Panc1 (cell line): ENCODE measurements at regions not wholly inside any gene's neighbourhood (a gene's known extent, or its start where the extent isn't known, plus 50 kb on each side); places are given as distances from the start of the nearest gene placed in this dataset.

ENCODE experiments used
- ATAC-seq: fragments of 200-7000 bp; cut with Tn5 transposase; 2 replicates; pipeline ENCODE4 v1.9.1; 2020; ENCODE audit warnings: mild to moderate bottlenecking, moderate library complexity
- BruUV-seq: library from RNA; stranded (reverse); fragments of 400-500 nt; replicated peaks from 2 replicates; lab custom pipeline; 2021; lab: Mats Ljungman, UMichigan
- CTCF ChIA-PET: fragments of 300-600 bp; sonication (Branson Sonifier 250); formaldehyde crosslinking; loops from one replicate; lab custom pipeline; 2022; ENCODE audit warnings: antibody characterized with exemption; lab: Charles Lee
- POLR2A ChIA-PET: fragments of 300-600 bp; sonication (Branson Sonifier 250); formaldehyde crosslinking; loops from one replicate; lab custom pipeline; 2022; ENCODE audit warnings: antibody characterized with exemption; lab: Charles Lee
- DNase-seq: peaks from one replicate; pipeline ENCODE4 v3.0.0-alpha.2; 2010; ENCODE audit warnings: low read depth, low spot score
- H3K27ac ChIP-seq: 2 replicates; pipeline ENCODE4 v1.5.1; 2011; ENCODE audit warnings: mild to moderate bottlenecking, low read length, inconsistent platforms
- H3K27me3 ChIP-seq: fragments of 200-500 bp; sonication (Bioruptor generic); 2 replicates; pipeline ENCODE4 v1.6.0; 2014; ENCODE audit warnings: low read length, inconsistent platforms; ENCODE audit not compliant: control insufficient read depth, insufficient read depth
- H3K36me3 ChIP-seq: fragments of 200-500 bp; sonication (Bioruptor generic); 2 replicates; pipeline ENCODE4 v1.5.1; 2014; ENCODE audit warnings: inconsistent platforms, mild to moderate bottlenecking, low read length, moderate library complexity; ENCODE audit not compliant: control insufficient read depth, insufficient read depth
- H3K4me1 ChIP-seq: 2 replicates; pipeline ENCODE4 v1.5.1; 2011; ENCODE audit warnings: inconsistent platforms, mild to moderate bottlenecking, low read length, moderate library complexity; ENCODE audit not compliant: control insufficient read depth, insufficient read depth
- H3K4me3 ChIP-seq, 2 experiments: 2 replicates each; pipeline ENCODE4 v1.5.1; 2011 to 2012; ENCODE audit warnings: low read depth in 2 of 2, low read length in 2 of 2, mild to moderate bottlenecking in 2 of 2, inconsistent platforms in 1 of 2, moderate library complexity in 1 of 2
- H3K9me3 ChIP-seq: fragments of 200-500 bp; sonication (Bioruptor generic); 2 replicates; pipeline ENCODE4 v1.5.1; 2014; ENCODE audit warnings: low read depth, mild to moderate bottlenecking, inconsistent platforms, low read length, moderate library complexity; ENCODE audit not compliant: control insufficient read depth, insufficient read depth
- CTCF ChIP-seq: fragments of 450-650 bp; IDR thresholded peaks from 2 replicates; pipeline ENCODE4 v1.5.1; 2017; ENCODE audit warnings: mild to moderate bottlenecking
- POLR2AphosphoS5 ChIP-seq: IDR thresholded peaks from 2 replicates; pipeline ENCODE4 v1.6.1; 2012; ENCODE audit warnings: mild to moderate bottlenecking, low read depth, low read length, moderate library complexity
- SIN3A ChIP-seq: IDR thresholded peaks from 2 replicates; pipeline ENCODE4 v1.6.1; 2012; ENCODE audit warnings: low read depth, mild to moderate bottlenecking, low read length, moderate library complexity, borderline replicate concordance; ENCODE audit not compliant: insufficient read depth
- TCF7L2 ChIP-seq: IDR thresholded peaks from 2 replicates; pipeline ENCODE4 v1.6.1; 2011; ENCODE audit warnings: mild to moderate bottlenecking, low read depth, low read length, inconsistent platforms
- in situ Hi-C: cut with HindIII; loops from 2 replicates; pipeline ENCODE4 v1.10.0; 2016; ENCODE audit warnings: low sequenced_read_pairs, low pct_unique_long_range_greater_than_20kb
- intact Hi-C: fragments of 100-400 bp; cut with micrococcal nuclease; formaldehyde crosslinking; loops from one replicate; pipeline ENCODE4 v1.10.0; 2022; ENCODE audit not compliant: unreplicated experiment
- TF ChIP-seq, protein P1 (sequence below), 2 experiments: IDR thresholded peaks; 2 replicates each; pipeline ENCODE4 v1.6.1; 2011 to 2012; ENCODE audit warnings: low read depth in 2 of 2, control low read depth in 1 of 2, low read length in 1 of 2, mild to moderate bottlenecking in 1 of 2, moderate library complexity in 1 of 2; ENCODE audit not compliant: insufficient read depth in 1 of 2

DNA sequence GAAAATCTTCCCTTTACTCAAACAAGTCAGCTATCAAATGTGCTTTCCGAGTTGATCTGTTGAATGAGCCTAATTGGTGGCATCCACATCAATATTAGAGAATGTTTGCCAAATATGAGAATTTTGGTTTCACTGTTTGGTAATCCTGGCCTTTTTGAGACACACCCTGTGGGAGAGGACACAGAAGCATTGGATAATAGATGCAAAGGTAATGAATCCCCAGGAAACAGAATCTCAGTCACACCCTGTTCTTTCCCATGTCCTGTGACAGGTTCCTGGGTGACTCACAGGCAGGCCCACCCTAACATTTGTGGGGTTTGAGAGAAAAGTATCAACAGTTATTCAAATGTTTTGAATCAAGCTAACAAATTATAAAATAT is 99.8 kb upstream of the PELI1 start:
- CTCF ChIA-PET: no interaction called here

GRCh38 chr2:64245631-64246030 is 101.4 kb upstream of the PELI1 start:
- no peak overlapping the region for H3K27ac ChIP-seq
- intact Hi-C loops: no loop called here
- no peak for ATAC-seq
- in situ Hi-C loops: no loop called here
- H3K36me3 ChIP-seq: no peaks in the 10 kb centered on the region
- CTCF ChIA-PET: no interaction called here
- BruUV-seq: no TSS peak
- peaks cover 6% of the 10 kb centered on the region; the same call in 1 of the 2 replicates for H3K27me3 ChIP-seq
- H3K9me3 ChIP-seq: no peaks in the 10 kb centered on the region
- no peak overlapping the region for H3K4me3 ChIP-seq
- no peak for TF ChIP-seq TCF7L2
- TF ChIP-seq, protein P1, sequence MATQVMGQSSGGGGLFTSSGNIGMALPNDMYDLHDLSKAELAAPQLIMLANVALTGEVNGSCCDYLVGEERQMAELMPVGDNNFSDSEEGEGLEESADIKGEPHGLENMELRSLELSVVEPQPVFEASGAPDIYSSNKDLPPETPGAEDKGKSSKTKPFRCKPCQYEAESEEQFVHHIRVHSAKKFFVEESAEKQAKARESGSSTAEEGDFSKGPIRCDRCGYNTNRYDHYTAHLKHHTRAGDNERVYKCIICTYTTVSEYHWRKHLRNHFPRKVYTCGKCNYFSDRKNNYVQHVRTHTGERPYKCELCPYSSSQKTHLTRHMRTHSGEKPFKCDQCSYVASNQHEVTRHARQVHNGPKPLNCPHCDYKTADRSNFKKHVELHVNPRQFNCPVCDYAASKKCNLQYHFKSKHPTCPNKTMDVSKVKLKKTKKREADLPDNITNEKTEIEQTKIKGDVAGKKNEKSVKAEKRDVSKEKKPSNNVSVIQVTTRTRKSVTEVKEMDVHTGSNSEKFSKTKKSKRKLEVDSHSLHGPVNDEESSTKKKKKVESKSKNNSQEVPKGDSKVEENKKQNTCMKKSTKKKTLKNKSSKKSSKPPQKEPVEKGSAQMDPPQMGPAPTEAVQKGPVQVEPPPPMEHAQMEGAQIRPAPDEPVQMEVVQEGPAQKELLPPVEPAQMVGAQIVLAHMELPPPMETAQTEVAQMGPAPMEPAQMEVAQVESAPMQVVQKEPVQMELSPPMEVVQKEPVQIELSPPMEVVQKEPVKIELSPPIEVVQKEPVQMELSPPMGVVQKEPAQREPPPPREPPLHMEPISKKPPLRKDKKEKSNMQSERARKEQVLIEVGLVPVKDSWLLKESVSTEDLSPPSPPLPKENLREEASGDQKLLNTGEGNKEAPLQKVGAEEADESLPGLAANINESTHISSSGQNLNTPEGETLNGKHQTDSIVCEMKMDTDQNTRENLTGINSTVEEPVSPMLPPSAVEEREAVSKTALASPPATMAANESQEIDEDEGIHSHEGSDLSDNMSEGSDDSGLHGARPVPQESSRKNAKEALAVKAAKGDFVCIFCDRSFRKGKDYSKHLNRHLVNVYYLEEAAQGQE (IDR thresholded peaks at IDR 0.05; ENCODE audit: insufficient read depth in 1 of 2, low read depth in 2 of 2, low read length in 1 of 2): no peak
- no peak for TF ChIP-seq CTCF
- no peak for TF ChIP-seq POLR2AphosphoS5
- no peak for TF ChIP-seq SIN3A
- POLR2A ChIA-PET: no interaction called here
- no peak for DNase-seq
- no peaks in the 10 kb centered on the region for H3K4me1 ChIP-seq

More for the DNA sequence above, 99.8 kb upstream of the PELI1 start:
- no peak for TF ChIP-seq SIN3A
- no peak for TF ChIP-seq POLR2AphosphoS5
- TF ChIP-seq, protein P1 (IDR thresholded peaks at IDR 0.05; ENCODE audit: insufficient read depth in 1 of 2, low read depth in 2 of 2, low read length in 1 of 2): no peak
- TF ChIP-seq CTCF: no peak
- TF ChIP-seq TCF7L2: no peak
- POLR2A ChIA-PET: no interaction called here
- no peak for DNase-seq
- Histone ChIP-seq H3K9me3 (no peaks in the 10 kb centered on the region), H3K4me1 (no peaks in the 10 kb centered on the region), H3K27ac (no peak overlapping the region), H3K36me3 (no peaks in the 10 kb centered on the region), H3K4me3 (no peak overlapping the region), H3K27me3 (peaks cover 6% of the 10 kb centered on the region; the same call in 1 of the 2 replicates)
- no peak for ATAC-seq
- BruUV-seq: no TSS peak
- intact Hi-C loops: no loop called here
- in situ Hi-C loops: no loop called here
